SK-N-SH (cell line): ENCODE measurements at regions not wholly inside any gene's neighbourhood (a gene's known extent, or its start where the extent isn't known, plus 50 kb on each side); places are given as distances from the start of the nearest gene placed in this dataset.

ENCODE experiments used
- CHD2 ChIP-seq: fragments of 150-350 bp; IDR thresholded peaks from 2 replicates; pipeline ENCODE4 v1.6.1; 2018; ENCODE audit warnings: low read length; ENCODE audit not compliant: partially characterized antibody
- MAX ChIP-seq: IDR thresholded peaks from 2 replicates; pipeline ENCODE4 v1.4.0; 2012; ENCODE audit warnings: low read depth
- RXRA ChIP-seq: IDR thresholded peaks from 2 replicates; pipeline ENCODE4 v1.4.0; 2012; ENCODE audit warnings: low read depth, mild to moderate bottlenecking, borderline replicate concordance
- SMC3 ChIP-seq: IDR thresholded peaks from 2 replicates; pipeline ENCODE4 v1.6.1; 2012; ENCODE audit warnings: low read depth, low read length, improper control_type of control experiment
- USF1 ChIP-seq: IDR thresholded peaks from 2 replicates; pipeline ENCODE4 v1.4.0; 2012; ENCODE audit warnings: low read depth, borderline replicate concordance
- YY1 ChIP-seq: IDR thresholded peaks from 2 replicates; pipeline ENCODE4 v1.4.0; 2012; ENCODE audit warnings: low read depth, mild to moderate bottlenecking
- TF ChIP-seq, protein P1 (sequence below): fragments of 200-600 bp; sonication (generic); IDR thresholded peaks from 2 replicates; pipeline ENCODE4 v1.6.1; 2017; ENCODE audit warnings: antibody characterized with exemption, mild to moderate bottlenecking, moderate library complexity

GRCh38 chr5:118701791-118702190, 286.6 kb downstream of the DTWD2 start:
- no peak for TF ChIP-seq YY1
- TF ChIP-seq, protein P1, sequence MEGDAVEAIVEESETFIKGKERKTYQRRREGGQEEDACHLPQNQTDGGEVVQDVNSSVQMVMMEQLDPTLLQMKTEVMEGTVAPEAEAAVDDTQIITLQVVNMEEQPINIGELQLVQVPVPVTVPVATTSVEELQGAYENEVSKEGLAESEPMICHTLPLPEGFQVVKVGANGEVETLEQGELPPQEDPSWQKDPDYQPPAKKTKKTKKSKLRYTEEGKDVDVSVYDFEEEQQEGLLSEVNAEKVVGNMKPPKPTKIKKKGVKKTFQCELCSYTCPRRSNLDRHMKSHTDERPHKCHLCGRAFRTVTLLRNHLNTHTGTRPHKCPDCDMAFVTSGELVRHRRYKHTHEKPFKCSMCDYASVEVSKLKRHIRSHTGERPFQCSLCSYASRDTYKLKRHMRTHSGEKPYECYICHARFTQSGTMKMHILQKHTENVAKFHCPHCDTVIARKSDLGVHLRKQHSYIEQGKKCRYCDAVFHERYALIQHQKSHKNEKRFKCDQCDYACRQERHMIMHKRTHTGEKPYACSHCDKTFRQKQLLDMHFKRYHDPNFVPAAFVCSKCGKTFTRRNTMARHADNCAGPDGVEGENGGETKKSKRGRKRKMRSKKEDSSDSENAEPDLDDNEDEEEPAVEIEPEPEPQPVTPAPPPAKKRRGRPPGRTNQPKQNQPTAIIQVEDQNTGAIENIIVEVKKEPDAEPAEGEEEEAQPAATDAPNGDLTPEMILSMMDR = no peak
- TF ChIP-seq USF1 = no peak
- TF ChIP-seq SMC3 = no peak
- no peak for TF ChIP-seq CHD2
- TF ChIP-seq MAX = no peak
- TF ChIP-seq RXRA = no peak
